ENCODE measurements at regions not wholly inside any gene's neighbourhood (a gene's known extent, or its start where the extent isn't known, plus 50 kb on each side); places are given as distances from the start of the nearest gene placed in this dataset.

GRCh38 chr6:81694855-81695254 is 57.6 kb downstream of the TENT5A start:
- ATAC-seq (no peak), DNase-seq (ENCODE audit: low read depth, low spot score) (no peak)
- H4K20me1 ChIP-seq (ENCODE audit: insufficient read depth), result no peaks in the 10 kb centered on the region
- ChIA-PET CTCF (no interaction called here), RAD21 (ENCODE audit: low non-redundant PET in 1 of 2, low total read pairs in 2 of 2, uncharacterized antibody in 2 of 2, unreplicated experiment in 2 of 2) (no interaction called here), POLR2A (no interaction called here)
- TF ChIP-seq YY1 (IDR thresholded peaks at IDR 0.05; ENCODE audit: extremely low read depth, insufficient replicate concordance, low read depth, low read length) (no peak), SIN3A (IDR thresholded peaks at IDR 0.05; ENCODE audit: low read depth) (no peak), SRF (IDR thresholded peaks at IDR 0.05; ENCODE audit: low read depth) (no peak), EGR1 (IDR thresholded peaks at IDR 0.05; ENCODE audit: low read depth) (no peak), POLR2A (IDR thresholded peaks at IDR 0.05; ENCODE audit: borderline replicate concordance, extremely low read depth, insufficient read depth, insufficient read length) (no peak), EZH2 (IDR thresholded peaks at IDR 0.05) (no peak), JUND (IDR thresholded peaks at IDR 0.05) (no peak), MAX (IDR thresholded peaks at IDR 0.05) (no peak), ZNF274 (IDR thresholded peaks at IDR 0.05; ENCODE audit: low read depth, low read length) (no peak), SP1 (IDR thresholded peaks at IDR 0.05; ENCODE audit: low read depth) (no peak), CEBPB (IDR thresholded peaks at IDR 0.05; ENCODE audit: low read depth) (no peak), RAD21 (IDR thresholded peaks at IDR 0.05; ENCODE audit: low read depth) (no peak), EZH2phosphoT487 (IDR thresholded peaks at IDR 0.05; ENCODE audit: borderline replicate concordance) (no peak), REST (IDR thresholded peaks at IDR 0.05; ENCODE audit: low read depth) (no peak), ZBTB33 (IDR thresholded peaks at IDR 0.05; ENCODE audit: extremely low read depth, insufficient replicate concordance, low read length) (no peak), ZFX (IDR thresholded peaks at IDR 0.05) (no peak)
- no peaks in the 10 kb centered on the region for H3K27me3 ChIP-seq (ENCODE audit: insufficient read depth, low read length)
- intact Hi-C loops (cut with micrococcal nuclease), result no loop called here
- no peak overlapping the region for H3K9ac ChIP-seq (ENCODE audit: low read length)
- no peak overlapping the region for H2AFZ ChIP-seq (ENCODE audit: low read depth, low read length, poor library complexity, severe bottlenecking)
- no peak overlapping the region for H3K4me2 ChIP-seq (ENCODE audit: low read length)
- peaks cover 6 to 16% of the 10 kb centered on the region in 2 experiments; a peak in 3 of 4 replicates for H3K4me1 ChIP-seq (ENCODE audit: control insufficient read depth in 1 of 2, insufficient read depth in 2 of 2, low read length in 2 of 2)
- no peaks in the 10 kb centered on the region for H3K79me2 ChIP-seq (ENCODE audit: insufficient read depth, low read length)
- no peak overlapping the region for H3K4me3 ChIP-seq (replicated peaks in 1 of 2; ENCODE audit: low read depth in 1 of 2, low read length in 2 of 2)
- H3K36me3 ChIP-seq (ENCODE audit: control insufficient read depth in 1 of 2, insufficient read depth in 2 of 2, low read length in 2 of 2), result no peaks in the 10 kb centered on the region
- no peaks in the 10 kb centered on the region for H3K9me3 ChIP-seq (ENCODE audit: control insufficient read depth in 1 of 2, insufficient read depth in 1 of 2, low read depth in 1 of 2, low read length in 2 of 2)
- BruUV-seq (replicated peaks), result no TSS peak
- no peaks in the 10 kb centered on the region for H3K9me2 ChIP-seq (ENCODE audit: insufficient read depth)
- H3K27ac ChIP-seq (ENCODE audit: low read depth, low read length), result no peak overlapping the region
